Mucosa of stomach (tissue), 1 donor: ENCODE measurements at regions not wholly inside any gene's neighbourhood (a gene's known extent, or its start where the extent isn't known, plus 50 kb on each side); places are given as distances from the start of the nearest gene placed in this dataset.

Experiments used
- H3K27me3 ChIP-seq: one replicate; pipeline ENCODE4 v1.7.0; 2013; ENCODE audit warnings: mild to moderate bottlenecking, low read length; ENCODE audit not compliant: control insufficient read depth, insufficient read depth
- H3K36me3 ChIP-seq: one replicate; pipeline ENCODE4 v1.7.0; 2013; ENCODE audit warnings: low read length; ENCODE audit not compliant: control insufficient read depth, insufficient read depth
- H3K4me1 ChIP-seq: one replicate; pipeline ENCODE4 v1.7.0; 2013; ENCODE audit warnings: mild to moderate bottlenecking, low read length; ENCODE audit not compliant: control insufficient read depth, insufficient read depth
- H3K4me3 ChIP-seq: one replicate; pipeline ENCODE4 v1.7.0; 2013; ENCODE audit warnings: low read length
- H3K9ac ChIP-seq: one replicate; pipeline ENCODE4 v1.7.0; 2013; ENCODE audit warnings: mild to moderate bottlenecking, low read length, moderate library complexity
- H3K9me3 ChIP-seq: one replicate; pipeline ENCODE4 v1.7.0; 2013; ENCODE audit warnings: mild to moderate bottlenecking, low read length, moderate library complexity; ENCODE audit not compliant: control insufficient read depth
- donor health status: Pancreatic carcinoma.

DNA sequence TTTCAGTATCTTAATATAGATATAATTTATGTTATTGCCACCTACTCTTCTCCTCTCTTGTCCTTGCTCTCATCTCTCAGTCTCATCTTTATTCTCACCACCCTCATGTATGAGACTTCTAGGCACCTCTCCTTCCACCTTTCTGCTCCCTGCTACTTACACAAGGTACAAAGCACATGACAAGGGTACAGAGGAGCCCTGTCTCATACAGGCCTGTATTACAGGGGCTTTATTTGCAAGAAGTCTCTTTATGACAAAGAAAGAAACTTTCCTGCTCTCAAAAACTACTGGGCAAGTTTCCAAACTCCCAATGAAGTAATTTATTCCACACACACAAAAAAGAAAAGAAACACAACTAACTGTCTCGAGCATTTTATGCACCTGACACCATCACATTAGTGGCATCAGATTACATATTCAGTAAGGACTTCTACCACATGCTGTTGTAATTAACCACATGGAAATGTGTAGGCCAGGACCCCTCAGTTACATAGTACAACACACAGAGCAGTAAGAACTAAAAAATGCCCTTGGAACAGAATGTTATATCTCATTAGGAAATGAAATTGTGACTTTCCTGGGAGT lies 253.1 kb downstream of the FZD1 start:
- H3K4me1 ChIP-seq = no peaks in the 10 kb centered on the region
- no peak overlapping the region for H3K4me3 ChIP-seq
- no peak overlapping the region for H3K9ac ChIP-seq
- H3K27me3 ChIP-seq = no peaks in the 10 kb centered on the region
- H3K36me3 ChIP-seq = no peaks in the 10 kb centered on the region
- no peaks in the 10 kb centered on the region for H3K9me3 ChIP-seq

- Histone ChIP-seq H3K4me1 (no peaks in the 10 kb centered on the region), H3K9ac (no peak overlapping the region), H3K36me3 (no peaks in the 10 kb centered on the region), H3K4me3 (no peak overlapping the region), H3K27me3 (no peaks in the 10 kb centered on the region), H3K9me3 (no peaks in the 10 kb centered on the region)
Observed at GRCh38 chr7:91518058-91518457, 253.8 kb downstream of the FZD1 start.

DNA sequence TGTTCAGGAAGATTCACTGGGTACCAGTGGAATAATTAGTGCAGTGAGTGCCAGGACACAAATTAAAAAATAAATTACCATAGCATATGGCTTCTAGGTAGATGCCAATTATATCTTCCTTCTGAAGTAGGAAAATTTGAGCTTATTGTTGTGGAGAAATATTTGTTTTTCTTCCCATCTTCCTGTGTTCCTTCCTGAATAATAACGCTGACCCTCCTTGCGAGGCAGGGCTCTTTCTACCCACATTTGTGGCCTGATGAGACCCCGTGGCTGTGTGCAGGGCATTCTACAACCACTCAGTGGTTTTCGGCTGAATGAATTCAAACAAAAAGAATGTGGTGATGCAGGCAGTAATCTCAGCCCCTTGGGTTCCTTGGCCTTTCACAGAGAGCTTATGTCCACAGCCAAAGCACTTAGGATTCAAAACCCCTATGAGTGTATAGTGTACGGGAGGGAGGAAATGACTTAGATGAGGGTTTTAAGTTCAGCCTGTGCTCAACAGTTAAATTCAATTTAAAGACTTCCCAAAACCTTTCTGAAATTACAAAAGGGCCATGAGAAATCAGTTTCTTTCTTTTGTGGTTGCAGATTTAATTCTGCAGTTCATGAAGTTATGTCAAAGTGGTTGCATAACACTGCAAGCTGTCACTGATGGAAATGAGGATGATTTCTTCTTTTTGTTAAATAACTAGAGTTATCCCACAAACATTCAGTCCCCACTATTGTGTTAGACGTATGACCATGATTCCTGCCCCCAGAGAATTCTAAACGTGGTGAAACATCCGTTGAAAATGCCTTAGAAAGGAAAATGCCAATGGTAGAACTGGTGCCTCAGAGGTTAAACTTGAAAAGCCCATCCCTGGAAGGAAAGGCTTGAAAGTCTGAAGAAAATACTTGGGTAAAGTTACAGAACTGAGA lies 255.3 kb downstream of the FZD1 start:
- Histone ChIP-seq H3K4me1 (no peaks in the 10 kb centered on the region), H3K27me3 (no peaks in the 10 kb centered on the region), H3K9me3 (no peaks in the 10 kb centered on the region), H3K4me3 (no peak overlapping the region), H3K9ac (no peak overlapping the region), H3K36me3 (no peaks in the 10 kb centered on the region)

DNA sequence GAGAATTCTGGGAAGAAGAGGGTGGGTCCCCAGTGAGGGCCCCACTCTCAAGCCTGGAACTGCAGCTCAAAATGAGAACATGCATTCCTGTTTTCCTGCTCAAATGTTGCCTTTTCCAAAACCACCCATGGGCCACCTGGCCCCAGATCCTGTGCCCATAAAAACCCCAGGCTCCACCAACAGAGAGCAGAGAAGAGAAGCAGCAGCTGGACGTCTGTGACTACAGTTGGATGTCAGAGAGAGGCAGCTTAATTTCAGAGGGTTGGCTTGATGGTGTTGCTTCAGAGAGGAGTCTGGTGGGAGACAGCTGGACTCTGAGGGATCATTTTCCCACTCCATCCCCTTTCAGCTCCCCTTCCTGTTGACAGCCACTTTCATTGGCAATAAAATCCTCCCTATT lies 256.4 kb downstream of the FZD1 start:
- no peak overlapping the region for H3K4me3 ChIP-seq
- H3K36me3 ChIP-seq = no peaks in the 10 kb centered on the region
- H3K9me3 ChIP-seq = no peaks in the 10 kb centered on the region
- no peaks in the 10 kb centered on the region for H3K4me1 ChIP-seq
- no peak overlapping the region for H3K9ac ChIP-seq
- H3K27me3 ChIP-seq = no peaks in the 10 kb centered on the region

- H3K9ac ChIP-seq = no peak overlapping the region
- no peaks in the 10 kb centered on the region for H3K36me3 ChIP-seq
Observed at GRCh38 chr7:91526404-91526803, 262.2 kb downstream of the FZD1 start.

GRCh38 chr7:91527460-91527859 lies 263.2 kb downstream of the FZD1 start:
- Histone ChIP-seq H3K9me3 (no peaks in the 10 kb centered on the region), H3K9ac (no peak overlapping the region), H3K36me3 (no peaks in the 10 kb centered on the region), H3K4me1 (no peaks in the 10 kb centered on the region), H3K4me3 (no peak overlapping the region), H3K27me3 (no peaks in the 10 kb centered on the region)

More at GRCh38 chr7:91526404-91526803, 262.2 kb downstream of the FZD1 start:
- Histone ChIP-seq H3K9me3 (no peaks in the 10 kb centered on the region), H3K27me3 (no peaks in the 10 kb centered on the region), H3K4me1 (no peaks in the 10 kb centered on the region), H3K4me3 (no peak overlapping the region)

GRCh38 chr7:91533996-91534395 lies 269.8 kb downstream of the FZD1 start:
- no peaks in the 10 kb centered on the region for H3K4me1 ChIP-seq
- no peaks in the 10 kb centered on the region for H3K36me3 ChIP-seq
- no peak overlapping the region for H3K9ac ChIP-seq
- H3K4me3 ChIP-seq = no peak overlapping the region
- no peaks in the 10 kb centered on the region for H3K27me3 ChIP-seq
- H3K9me3 ChIP-seq = no peaks in the 10 kb centered on the region

DNA sequence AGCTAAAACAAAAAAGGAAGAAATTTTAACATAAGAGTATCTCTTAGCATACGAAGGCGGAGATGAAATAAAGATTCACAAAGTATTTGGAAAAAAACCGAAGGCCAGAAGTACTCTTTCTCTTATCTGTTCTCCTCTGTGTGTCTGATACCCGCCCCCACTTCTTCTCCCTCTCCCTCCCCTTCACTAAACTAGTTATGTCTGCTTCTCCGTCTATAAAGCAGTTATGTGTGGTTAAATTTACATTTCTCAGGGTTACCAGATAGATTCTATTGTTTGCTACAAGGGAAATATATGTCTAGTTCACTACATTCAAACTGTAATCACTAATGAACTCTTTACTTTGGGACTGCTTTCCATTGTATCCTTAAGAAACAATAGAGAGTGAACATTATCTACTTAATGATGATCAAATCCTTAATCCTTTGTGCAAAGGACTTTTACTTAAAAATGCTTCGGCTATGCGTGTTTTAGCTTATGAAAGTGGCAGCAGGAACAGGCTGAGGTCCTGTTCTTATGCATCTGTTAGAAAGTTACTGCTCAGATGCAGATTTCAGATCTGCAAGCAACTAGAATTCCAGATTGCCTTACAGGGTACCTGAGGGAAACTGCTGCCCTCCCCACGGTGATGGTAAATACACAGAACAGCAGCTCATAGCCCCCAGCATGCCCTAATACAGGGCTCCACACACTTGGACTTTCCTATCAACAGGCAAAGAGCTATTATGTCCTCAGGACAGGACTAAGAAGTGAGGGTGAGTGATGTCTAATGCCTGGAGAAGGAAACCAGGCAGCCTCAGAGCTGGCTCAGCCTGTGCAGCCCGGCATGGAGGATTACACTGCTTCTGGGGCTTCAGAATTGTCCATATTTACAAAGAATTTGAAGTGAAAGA lies 273.3 kb downstream of the FZD1 start:
- Histone ChIP-seq H3K36me3 (no peaks in the 10 kb centered on the region), H3K27me3 (no peaks in the 10 kb centered on the region), H3K4me1 (no peaks in the 10 kb centered on the region), H3K9ac (no peak overlapping the region), H3K9me3 (no peaks in the 10 kb centered on the region), H3K4me3 (no peak overlapping the region)

DNA sequence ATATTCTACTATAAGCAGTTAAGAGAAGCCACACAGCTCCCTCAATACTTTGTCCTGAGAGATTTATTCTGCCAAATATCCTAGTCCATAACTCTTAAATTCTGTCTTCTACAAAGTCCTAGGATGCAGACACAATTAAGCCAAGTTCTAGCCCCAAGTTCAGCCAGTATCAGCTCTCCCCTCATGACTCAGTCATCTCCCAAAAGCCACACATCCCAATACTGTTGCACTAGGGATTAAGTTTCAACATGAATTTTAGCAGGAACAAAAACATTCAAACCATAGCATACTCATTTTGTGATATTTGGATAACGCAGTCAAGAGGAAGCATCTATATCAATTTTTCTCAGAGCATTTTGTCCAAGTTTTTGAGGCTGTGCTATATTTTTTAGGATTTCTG lies 277.4 kb downstream of the FZD1 start:
- no peaks in the 10 kb centered on the region for H3K9me3 ChIP-seq
- no peaks in the 10 kb centered on the region for H3K36me3 ChIP-seq
- H3K4me1 ChIP-seq = no peaks in the 10 kb centered on the region
- no peaks in the 10 kb centered on the region for H3K27me3 ChIP-seq
- no peak overlapping the region for H3K4me3 ChIP-seq
- no peak overlapping the region for H3K9ac ChIP-seq

GRCh38 chr7:91543646-91544045 lies 279.4 kb downstream of the FZD1 start:
- Histone ChIP-seq H3K9ac (no peak overlapping the region), H3K4me3 (no peak overlapping the region), H3K36me3 (no peaks in the 10 kb centered on the region), H3K27me3 (no peaks in the 10 kb centered on the region), H3K9me3 (no peaks in the 10 kb centered on the region), H3K4me1 (no peaks in the 10 kb centered on the region)

- Histone ChIP-seq H3K36me3 (no peaks in the 10 kb centered on the region), H3K9me3 (no peaks in the 10 kb centered on the region), H3K27me3 (no peaks in the 10 kb centered on the region), H3K9ac (no peak overlapping the region), H3K4me3 (no peak overlapping the region), H3K4me1 (no peaks in the 10 kb centered on the region)
Observed at GRCh38 chr7:91549878-91550277, 285.6 kb downstream of the FZD1 start.

DNA sequence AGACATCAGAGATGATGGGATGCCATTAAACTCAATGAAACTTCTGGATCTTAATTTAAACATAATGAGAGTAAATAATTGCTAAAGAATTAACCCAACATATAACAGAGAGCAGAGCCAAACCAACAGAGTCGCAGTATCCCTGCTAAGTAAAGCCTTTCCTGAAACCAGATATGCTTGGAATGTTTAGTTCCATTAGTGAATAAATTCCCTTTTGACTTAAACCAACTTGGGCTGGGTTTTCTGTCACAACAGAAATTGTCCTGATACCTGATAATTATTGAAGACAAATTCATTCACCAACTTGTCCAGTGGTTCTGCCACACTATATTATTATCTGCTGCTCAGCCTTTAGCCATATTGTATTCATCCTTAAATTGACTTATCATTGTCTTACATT lies 286.7 kb downstream of the FZD1 start:
- H3K27me3 ChIP-seq = no peaks in the 10 kb centered on the region
- H3K4me3 ChIP-seq = no peak overlapping the region
- H3K36me3 ChIP-seq = no peaks in the 10 kb centered on the region
- H3K9ac ChIP-seq = no peak overlapping the region
- H3K9me3 ChIP-seq = no peaks in the 10 kb centered on the region
- H3K4me1 ChIP-seq = no peaks in the 10 kb centered on the region
